HPDE6-E6E7 (cell line): ENCODE measurements at regions not wholly inside any gene's neighbourhood (a gene's known extent, or its start where the extent isn't known, plus 50 kb on each side); places are given as distances from the start of the nearest gene placed in this dataset.
"Not testable (repeated sequence)": the region's sequence is repeated elsewhere in the genome, so short reads cannot be mapped to it uniquely, and the experiment has no call there.

Source experiments
- DNase-seq: peaks from one replicate; pipeline ENCODE4 v3.0.0; 2011; ENCODE audit warnings: missing footprints; ENCODE audit errors: extremely low spot score

GRCh38 chr6:66173587-66173986 is 466.6 kb upstream of the EYS start:
- DNase-seq: no peak

DNA sequence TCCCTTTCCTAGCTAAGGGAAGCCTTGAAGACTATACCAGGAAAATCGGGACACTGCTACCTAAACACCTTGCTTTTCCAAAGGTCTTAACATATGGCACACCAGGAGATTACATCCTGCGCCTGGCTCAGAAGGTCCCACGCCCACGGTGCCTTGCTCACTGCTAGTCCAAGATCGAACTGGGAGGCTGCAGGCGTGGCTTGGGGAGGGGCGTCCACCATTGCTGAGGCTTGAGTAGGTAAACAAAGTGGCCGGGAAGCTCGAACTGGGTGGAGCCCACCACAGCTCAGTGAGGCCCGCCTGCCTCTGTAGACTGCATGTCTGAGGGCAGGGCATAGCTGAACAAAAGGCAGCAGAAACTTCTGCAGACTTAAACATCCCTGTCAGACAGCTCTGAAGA is 459.7 kb upstream of the EYS start:
- not testable (repeated sequence) for DNase-seq

GRCh38 chr6:66161546-66162108 is 454.6 kb upstream of the EYS start:
- no peak for DNase-seq

DNA sequence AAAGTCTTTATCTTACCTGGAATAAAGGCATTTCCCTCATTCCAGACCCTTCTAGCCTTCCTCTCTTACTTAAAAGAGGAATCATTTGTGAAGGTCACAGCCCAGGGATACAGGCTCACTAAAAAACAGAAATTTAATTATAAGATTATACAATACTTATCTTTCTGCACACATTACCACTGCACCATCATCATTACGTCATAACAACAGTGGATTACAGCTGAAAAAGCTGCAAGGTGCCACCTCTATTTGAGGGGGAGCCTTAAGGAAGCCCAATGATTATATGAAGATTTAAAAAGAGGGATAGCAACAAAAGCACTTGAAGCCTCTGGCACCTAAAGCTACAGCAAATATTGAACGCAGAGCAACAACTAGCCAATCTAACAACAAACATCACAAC is 452.9 kb upstream of the EYS start:
- DNase-seq: no peak

DNA sequence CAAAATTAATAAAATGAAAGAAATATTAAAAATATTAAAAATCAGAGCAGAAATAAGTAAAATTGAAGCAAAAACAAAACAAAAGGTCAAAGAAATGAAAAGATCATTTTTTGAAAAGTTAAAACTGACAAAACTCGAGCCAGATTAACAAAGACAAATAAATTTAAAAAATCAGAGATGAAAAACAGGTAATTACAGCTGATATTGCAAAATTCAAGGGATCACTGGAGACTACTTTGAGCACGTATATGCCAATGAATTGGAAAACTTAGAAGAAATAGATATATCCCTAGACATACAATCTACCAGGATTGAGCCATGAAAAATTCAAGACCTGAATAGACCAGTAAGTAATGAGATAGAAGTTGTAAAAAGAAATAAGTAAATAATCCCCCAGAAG is 446.2 kb upstream of the EYS start:
- no peak for DNase-seq

GRCh38 chr6:66149132-66149531 is 442.1 kb upstream of the EYS start:
- DNase-seq: no peak

DNA sequence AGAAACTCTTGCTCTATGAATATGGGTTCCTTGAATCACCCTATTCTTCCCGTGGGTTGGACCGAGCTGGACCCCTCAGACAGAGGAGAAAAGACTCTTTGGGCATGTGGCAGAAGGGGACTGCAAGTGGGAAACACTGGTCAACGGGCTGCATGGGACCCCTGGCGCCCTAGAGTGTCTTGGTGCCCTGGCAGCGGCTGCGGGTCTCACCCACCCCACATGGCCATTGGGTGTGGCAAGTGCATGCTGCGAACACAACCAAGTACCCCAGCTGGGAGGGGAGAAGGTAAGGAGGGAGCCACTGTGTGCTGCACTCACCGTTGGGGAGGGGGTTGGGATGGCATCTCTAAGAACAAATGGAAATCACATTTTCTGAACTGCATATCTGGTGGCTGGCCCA is 438.8 kb upstream of the EYS start:
- DNase-seq: no peak

DNA sequence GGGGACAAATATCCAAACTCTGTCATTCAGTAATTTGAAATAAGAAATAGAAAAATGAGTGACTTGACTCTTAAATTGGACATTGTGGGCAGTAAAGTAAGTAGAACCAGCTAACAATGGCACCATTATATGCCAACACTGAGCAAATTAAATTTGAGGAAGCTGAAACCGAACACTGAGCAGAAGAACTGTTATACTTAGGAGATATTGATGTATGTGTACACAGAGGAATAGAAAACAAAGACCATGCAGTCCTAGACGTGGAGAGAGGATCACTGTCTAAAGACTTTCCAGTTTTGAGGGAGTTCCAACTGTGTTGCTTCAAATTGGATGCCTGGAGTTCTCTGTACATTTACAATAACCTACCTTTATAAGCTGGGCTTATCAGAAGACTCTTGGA is 427.0 kb upstream of the EYS start:
- no peak for DNase-seq

DNA sequence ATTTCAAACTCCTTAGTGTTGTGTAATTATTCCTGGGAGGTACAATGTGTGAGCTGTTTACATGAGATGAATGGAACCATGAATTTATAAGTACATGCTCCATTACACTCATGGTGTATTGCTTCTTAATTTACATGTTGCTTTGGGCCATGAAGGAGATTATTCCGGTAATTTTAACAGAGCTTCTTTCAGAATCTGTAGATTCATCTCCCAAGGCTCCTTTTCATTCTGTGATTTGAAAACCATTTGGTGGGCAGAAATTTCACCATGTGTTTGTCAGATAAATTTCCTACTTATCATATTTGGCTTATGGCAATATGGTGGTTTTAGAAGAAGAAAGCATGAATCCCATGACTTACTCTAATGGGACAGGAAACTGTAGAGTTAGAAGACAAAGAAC is 421.6 kb upstream of the EYS start:
- DNase-seq: no peak

GRCh38 chr6:66128243-66128642 is 421.2 kb upstream of the EYS start:
- no peak for DNase-seq

- DNase-seq: no peak
Observed at GRCh38 chr6:66127061-66127460, 420.0 kb upstream of the EYS start.

GRCh38 chr6:66126358-66126757 is 419.3 kb upstream of the EYS start:
- DNase-seq: no peak

GRCh38 chr6:66103954-66104353 is 396.9 kb upstream of the EYS start:
- DNase-seq: no peak

GRCh38 chr6:66103354-66103753 is 396.3 kb upstream of the EYS start:
- DNase-seq: no peak

DNA sequence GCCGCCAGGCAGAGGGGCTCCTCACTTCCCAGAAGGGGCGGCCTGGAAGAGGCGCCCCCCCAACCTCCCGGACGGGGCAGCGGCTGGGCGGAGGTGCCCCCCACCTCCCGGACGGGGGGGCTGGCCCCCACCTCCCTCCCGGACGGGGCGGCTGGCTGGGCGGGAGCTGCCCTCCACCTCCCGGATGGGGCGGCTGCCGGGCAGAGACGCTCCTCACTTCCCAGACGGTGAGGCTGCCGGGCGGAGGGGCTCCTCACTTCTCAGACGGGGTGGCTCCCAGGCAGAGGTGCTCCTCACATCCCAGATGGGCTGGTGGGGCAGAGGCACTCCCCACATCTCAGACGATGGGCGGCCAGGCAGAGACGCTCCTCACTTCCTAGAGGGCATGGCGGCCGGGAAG is 389.7 kb upstream of the EYS start:
- DNase-seq: no peak

DNA sequence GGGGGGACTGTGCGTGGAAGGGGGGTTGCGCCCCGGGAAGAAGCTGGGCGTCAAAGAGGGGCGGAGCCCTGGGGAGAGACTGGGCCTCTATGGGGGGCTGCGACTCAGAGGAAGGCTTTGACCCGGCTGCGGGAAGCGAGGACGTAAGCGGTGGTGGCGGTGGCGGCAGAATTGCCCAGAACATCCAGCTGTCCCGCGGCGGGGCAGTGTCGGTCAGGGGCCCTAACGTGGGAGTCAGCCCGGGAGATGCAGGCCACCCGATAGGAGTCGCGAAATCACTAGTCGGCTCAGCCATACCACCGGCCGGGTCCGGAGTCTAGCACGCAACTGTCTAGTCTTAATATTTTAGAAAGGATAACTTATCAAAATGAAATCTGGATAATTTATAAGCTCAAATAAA is 387.6 kb upstream of the EYS start:
- DNase-seq: no peak

DNA sequence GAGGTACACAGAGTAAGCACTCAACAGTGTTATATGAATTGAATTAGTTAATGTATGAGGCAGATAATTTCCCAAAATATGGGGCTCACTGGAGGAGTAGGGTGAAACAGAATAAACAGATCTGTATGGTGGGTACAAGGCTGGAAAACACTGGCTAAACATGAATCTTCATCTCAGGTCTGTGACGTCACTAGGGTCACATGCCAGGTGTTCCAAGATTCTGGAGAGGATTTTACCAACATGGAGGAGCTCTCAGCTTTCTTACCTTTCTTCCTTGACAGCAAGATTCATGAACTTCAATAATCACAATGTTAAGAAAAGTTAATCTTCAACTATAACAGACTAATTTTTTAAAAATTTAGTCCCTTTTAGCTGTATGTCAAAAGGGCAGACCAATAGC is 385.3 kb upstream of the EYS start:
- DNase-seq: not testable (repeated sequence)

- DNase-seq: no peak
Observed at GRCh38 chr6:66086532-66086931, 379.5 kb upstream of the EYS start.

GRCh38 chr6:66082914-66083313 is 375.9 kb upstream of the EYS start:
- no peak for DNase-seq

DNA sequence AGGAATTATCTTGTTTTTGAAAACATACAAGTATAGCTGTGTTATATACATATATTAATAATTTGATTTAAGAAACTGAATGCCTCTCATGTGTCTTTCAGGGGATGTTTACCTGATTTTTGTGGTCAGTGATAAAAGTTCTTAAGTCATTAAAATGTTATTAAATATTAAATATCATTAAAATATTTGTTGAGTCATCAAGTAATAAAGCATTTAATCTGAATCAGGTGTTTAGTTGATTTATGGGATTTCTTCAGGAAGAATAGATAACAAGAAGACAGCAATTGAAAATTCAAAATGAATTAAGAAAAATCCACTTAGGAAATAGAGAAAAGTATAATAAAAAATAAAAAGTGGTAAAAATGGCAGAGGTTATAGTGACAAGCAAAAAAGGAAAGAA is 361.9 kb upstream of the EYS start:
- DNase-seq: no peak

GRCh38 chr6:66068033-66068432 is 361.0 kb upstream of the EYS start:
- no peak for DNase-seq

- DNase-seq: no peak
Observed at GRCh38 chr6:66065313-66065712, 358.3 kb upstream of the EYS start.

DNA sequence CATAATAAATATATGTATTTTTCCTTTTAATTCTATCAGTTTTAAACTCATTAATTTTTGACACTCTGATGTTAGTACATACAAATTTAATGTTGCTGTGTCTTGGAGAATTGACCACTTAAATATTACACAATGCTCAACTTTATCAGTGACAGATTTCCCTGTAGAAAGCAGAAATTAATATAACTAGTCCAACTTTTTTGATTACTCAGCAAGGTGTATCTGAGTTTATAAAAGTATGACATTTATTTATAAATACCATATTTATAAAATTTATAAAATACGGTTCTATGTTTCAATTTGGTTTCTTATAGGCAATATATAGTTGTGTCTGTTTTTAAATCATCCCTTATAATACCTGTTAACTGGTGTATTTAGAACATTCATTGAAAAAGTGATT is 350.0 kb upstream of the EYS start:
- DNase-seq: no peak

DNA sequence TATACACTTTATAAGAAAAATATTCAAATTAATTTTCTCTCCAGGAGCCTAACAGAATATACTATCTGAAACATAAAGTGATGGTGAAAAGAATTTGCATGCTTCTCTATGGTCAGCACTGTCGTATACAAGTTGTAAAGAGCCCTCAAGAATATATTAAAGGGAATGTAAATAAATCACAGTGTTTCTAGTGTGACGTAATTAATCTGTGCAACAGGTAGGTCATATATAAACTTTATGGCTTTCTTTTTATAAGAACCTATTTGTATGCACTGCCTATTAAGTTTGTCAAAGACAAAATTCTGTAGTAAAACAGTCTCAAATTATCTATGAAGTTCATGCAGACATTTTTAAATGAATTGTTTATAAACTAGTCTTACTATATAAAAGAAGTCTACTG is 347.9 kb upstream of the EYS start:
- DNase-seq: no peak

- DNase-seq: no peak
Observed at GRCh38 chr6:66051812-66052211, 344.8 kb upstream of the EYS start.
